Gastrocnemius medialis (tissue), 4 donors: ENCODE measurements at regions not wholly inside any gene's neighbourhood (a gene's known extent, or its start where the extent isn't known, plus 50 kb on each side); places are given as distances from the start of the nearest gene placed in this dataset.

ENCODE experiments used
- ATAC-seq, 2 donors: fragments of 150-250 bp; one replicate each; pipeline ENCODE4 v1.9.1; 2016
- DNase-seq, 2 donors: peaks; one replicate each; pipeline ENCODE4 v3.0.0-alpha.2; 2019
- H3K27ac ChIP-seq, 4 donors: fragments of 200-600 bp; sonication (generic); 1 replicate in 1 of 4; 2 replicates in 3 of 4; pipeline ENCODE4 v1.5.1; 2016 to 2018; ENCODE audit warnings: mild to moderate bottlenecking in 2 of 4, moderate library complexity in 1 of 4
- H3K27me3 ChIP-seq, 3 donors: fragments of 200-600 bp; sonication (generic) in 2 of 3; 1 replicate in 1 of 3; 2 replicates in 2 of 3; pipeline versions ENCODE4 v1.5.1 to v1.6.0; 2016 to 2019; ENCODE audit warnings: mild to moderate bottlenecking in 1 of 3, moderate library complexity in 1 of 3
- H3K36me3 ChIP-seq, 2 donors: fragments of 200-600 bp; sonication (generic) in 1 of 2; one replicate each; pipeline ENCODE4 v1.5.1; 2017 to 2018
- H3K4me1 ChIP-seq, 2 donors: fragments of 200-600 bp; sonication (generic) in 1 of 2; one replicate each; pipeline ENCODE4 v1.5.1; 2016 to 2017; ENCODE audit warnings: mild to moderate bottlenecking in 2 of 2
- H3K4me3 ChIP-seq, 4 donors: fragments of 200-600 bp; sonication (generic) in 3 of 4; 1 replicate in 1 of 4; 2 replicates in 3 of 4; pipeline ENCODE4 v1.5.1; 2016 to 2019; ENCODE audit warnings: mild to moderate bottlenecking in 2 of 4
- H3K9me3 ChIP-seq, 3 donors: fragments of 200-600 bp; sonication (generic) in 2 of 3; 1 replicate in 1 of 3; 2 replicates in 2 of 3; pipeline ENCODE4 v1.5.1; 2016 to 2019
- POLR2A ChIP-seq, 2 donors: fragments of 450-650 bp; IDR thresholded peaks; one replicate each; pipeline ENCODE4 v1.6.1; 2017; ENCODE audit warnings: antibody characterized with exemption in 2 of 2, mild to moderate bottlenecking in 2 of 2, moderate library complexity in 2 of 2
- in situ Hi-C, 4 donors: fragments of 200-750 bp; cut with MboI; loops; one replicate each; pipeline versions ENCODE4 v1.15.0 to v1.8.0; 2017; ENCODE audit warnings: low sequenced_read_pairs in 4 of 4
- intact Hi-C: fragments of 100-400 bp; cut with DNase I; formaldehyde crosslinking; loops from one replicate; pipeline ENCODE4 v1.15.1; 2023; ENCODE audit warnings: low total_unique reads
- TF ChIP-seq, protein P1 (sequence below), 5 experiments: fragments of 450-650 bp in 3 of 5; fragments of 200-600 bp in 2 of 5; sonication (generic) in 2 of 5; IDR thresholded peaks in 4 of 5; conservative IDR thresholded peaks in 1 of 5; 1 replicate in 4 of 5; 2 replicates in 1 of 5; pipeline ENCODE4 v1.5.1; 2016 to 2019; ENCODE audit warnings: antibody characterized with exemption in 5 of 5, mild to moderate bottlenecking in 3 of 5, moderate library complexity in 3 of 5

- intact Hi-C loops: no loop called here
- Histone ChIP-seq H3K27ac (no peak overlapping the region), H3K27me3 (no peaks in the 10 kb centered on the region), H3K4me3 (no peak overlapping the region), H3K36me3 (no peaks in the 10 kb centered on the region), H3K9me3 (no peaks in the 10 kb centered on the region), H3K4me1 (no peaks in the 10 kb centered on the region)
- ATAC-seq (no peak), DNase-seq (no peak)
- no peak for TF ChIP-seq POLR2A (IDR thresholded peaks at IDR 0.05)
- TF ChIP-seq, protein P1, sequence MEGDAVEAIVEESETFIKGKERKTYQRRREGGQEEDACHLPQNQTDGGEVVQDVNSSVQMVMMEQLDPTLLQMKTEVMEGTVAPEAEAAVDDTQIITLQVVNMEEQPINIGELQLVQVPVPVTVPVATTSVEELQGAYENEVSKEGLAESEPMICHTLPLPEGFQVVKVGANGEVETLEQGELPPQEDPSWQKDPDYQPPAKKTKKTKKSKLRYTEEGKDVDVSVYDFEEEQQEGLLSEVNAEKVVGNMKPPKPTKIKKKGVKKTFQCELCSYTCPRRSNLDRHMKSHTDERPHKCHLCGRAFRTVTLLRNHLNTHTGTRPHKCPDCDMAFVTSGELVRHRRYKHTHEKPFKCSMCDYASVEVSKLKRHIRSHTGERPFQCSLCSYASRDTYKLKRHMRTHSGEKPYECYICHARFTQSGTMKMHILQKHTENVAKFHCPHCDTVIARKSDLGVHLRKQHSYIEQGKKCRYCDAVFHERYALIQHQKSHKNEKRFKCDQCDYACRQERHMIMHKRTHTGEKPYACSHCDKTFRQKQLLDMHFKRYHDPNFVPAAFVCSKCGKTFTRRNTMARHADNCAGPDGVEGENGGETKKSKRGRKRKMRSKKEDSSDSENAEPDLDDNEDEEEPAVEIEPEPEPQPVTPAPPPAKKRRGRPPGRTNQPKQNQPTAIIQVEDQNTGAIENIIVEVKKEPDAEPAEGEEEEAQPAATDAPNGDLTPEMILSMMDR (IDR thresholded peaks at IDR 0.05 in 4 of 5, conservative IDR thresholded peaks at IDR 0.05 in 1 of 5): no peak
- in situ Hi-C loops: no loop called here
Observed at GRCh38 chr19:31975461-31975860, 369.9 kb upstream of the ZNF507 start.

- TF ChIP-seq POLR2A (IDR thresholded peaks at IDR 0.05): no peak
- TF ChIP-seq, protein P1 (IDR thresholded peaks at IDR 0.05 in 4 of 5, conservative IDR thresholded peaks at IDR 0.05 in 1 of 5): no peak
- intact Hi-C loops: no loop called here
Observed at GRCh38 chr19:31976775-31977536, 368.5 kb upstream of the ZNF507 start.

DNA sequence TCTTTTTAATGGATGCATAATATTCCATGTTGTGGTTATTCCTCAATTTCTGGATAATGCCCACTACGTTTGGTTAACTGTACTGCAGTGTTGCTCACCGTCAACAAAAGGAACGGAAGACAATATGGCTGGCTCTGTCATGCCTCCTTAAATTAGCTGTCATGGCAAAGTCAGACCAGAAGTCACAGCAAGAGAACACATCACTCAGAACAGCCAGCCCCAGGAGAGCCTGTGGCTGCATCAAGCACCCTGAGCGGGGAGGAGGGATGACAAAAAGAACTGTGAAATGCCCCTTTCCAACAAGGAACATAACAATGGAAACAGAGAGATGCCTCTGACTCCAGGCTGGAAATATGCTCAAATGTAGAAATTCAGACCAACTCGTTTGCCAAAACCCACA lies 366.0 kb upstream of the ZNF507 start:
- in situ Hi-C loops: no loop called here
- TF ChIP-seq, protein P1 (IDR thresholded peaks at IDR 0.05 in 4 of 5, conservative IDR thresholded peaks at IDR 0.05 in 1 of 5): no peak
- TF ChIP-seq POLR2A (IDR thresholded peaks at IDR 0.05): no peak
- Histone ChIP-seq H3K36me3 (no peaks in the 10 kb centered on the region), H3K9me3 (no peaks in the 10 kb centered on the region), H3K27me3 (no peaks in the 10 kb centered on the region), H3K4me1 (no peaks in the 10 kb centered on the region), H3K27ac (no peak overlapping the region), H3K4me3 (no peak overlapping the region)
- intact Hi-C loops: no loop called here
- DNase-seq (no peak), ATAC-seq (no peak)

More at GRCh38 chr19:31976775-31977536, 368.5 kb upstream of the ZNF507 start:
- Histone ChIP-seq H3K4me3 (no peak overlapping the region), H3K27me3 (no peaks in the 10 kb centered on the region), H3K9me3 (no peaks in the 10 kb centered on the region), H3K36me3 (no peaks in the 10 kb centered on the region), H3K4me1 (no peaks in the 10 kb centered on the region), H3K27ac (no peak overlapping the region)
- no peak for DNase-seq
- in situ Hi-C loops: no loop called here
- no peak for ATAC-seq

GRCh38 chr19:31979949-31980670 lies 365.3 kb upstream of the ZNF507 start:
- Histone ChIP-seq H3K27ac (no peak overlapping the region), H3K36me3 (no peaks in the 10 kb centered on the region)
- in situ Hi-C loops: no loop called here

More at GRCh38 chr19:31979949-31980670, 365.3 kb upstream of the ZNF507 start:
- TF ChIP-seq, protein P1 (IDR thresholded peaks at IDR 0.05 in 4 of 5, conservative IDR thresholded peaks at IDR 0.05 in 1 of 5): no peak
- TF ChIP-seq POLR2A (IDR thresholded peaks at IDR 0.05): no peak
- H3K27me3 ChIP-seq: no peaks in the 10 kb centered on the region
- no peaks in the 10 kb centered on the region for H3K9me3 ChIP-seq
- ATAC-seq: no peak
- no peak for DNase-seq
- H3K4me1 ChIP-seq: no peaks in the 10 kb centered on the region
- no peak overlapping the region for H3K4me3 ChIP-seq
- intact Hi-C loops: no loop called here
